ENCODE measurements at regions not wholly inside any gene's neighbourhood (a gene's known extent, or its start where the extent isn't known, plus 50 kb on each side); places are given as distances from the start of the nearest gene placed in this dataset.

GRCh38 chr10:6667679-6668270 lies 87.7 kb upstream of the PRKCQ start:
- no peak overlapping the region for H3K27ac ChIP-seq (ENCODE audit: insufficient read length, low read depth, low read length)
- H2BK12ac ChIP-seq (ENCODE audit: insufficient read length, low read depth, low read length): no peak overlapping the region
- H2BK120ac ChIP-seq (ENCODE audit: low read depth, low read length, poor library complexity, severe bottlenecking): no peak overlapping the region
- no peak overlapping the region for H3K23ac ChIP-seq (ENCODE audit: insufficient read length, low read depth, low read length)
- H3K14ac ChIP-seq (ENCODE audit: insufficient read depth, low read length): no peak overlapping the region
- no peak overlapping the region for H4K5ac ChIP-seq (ENCODE audit: insufficient read length, low read depth, low read length)
- TF ChIP-seq, protein P1, sequence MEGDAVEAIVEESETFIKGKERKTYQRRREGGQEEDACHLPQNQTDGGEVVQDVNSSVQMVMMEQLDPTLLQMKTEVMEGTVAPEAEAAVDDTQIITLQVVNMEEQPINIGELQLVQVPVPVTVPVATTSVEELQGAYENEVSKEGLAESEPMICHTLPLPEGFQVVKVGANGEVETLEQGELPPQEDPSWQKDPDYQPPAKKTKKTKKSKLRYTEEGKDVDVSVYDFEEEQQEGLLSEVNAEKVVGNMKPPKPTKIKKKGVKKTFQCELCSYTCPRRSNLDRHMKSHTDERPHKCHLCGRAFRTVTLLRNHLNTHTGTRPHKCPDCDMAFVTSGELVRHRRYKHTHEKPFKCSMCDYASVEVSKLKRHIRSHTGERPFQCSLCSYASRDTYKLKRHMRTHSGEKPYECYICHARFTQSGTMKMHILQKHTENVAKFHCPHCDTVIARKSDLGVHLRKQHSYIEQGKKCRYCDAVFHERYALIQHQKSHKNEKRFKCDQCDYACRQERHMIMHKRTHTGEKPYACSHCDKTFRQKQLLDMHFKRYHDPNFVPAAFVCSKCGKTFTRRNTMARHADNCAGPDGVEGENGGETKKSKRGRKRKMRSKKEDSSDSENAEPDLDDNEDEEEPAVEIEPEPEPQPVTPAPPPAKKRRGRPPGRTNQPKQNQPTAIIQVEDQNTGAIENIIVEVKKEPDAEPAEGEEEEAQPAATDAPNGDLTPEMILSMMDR (conservative IDR thresholded peaks at IDR 0.05): peak; percentile 84
- H3K18ac ChIP-seq (ENCODE audit: insufficient read length, low read depth, low read length): no peak overlapping the region
- no peak overlapping the region for H3K4me3 Mint-ChIP-seq
- DNase-seq: peak; percentile 38
- H3K79me2 ChIP-seq (ENCODE audit: insufficient read depth, low read length): no peaks in the 10 kb centered on the region
- H3K9ac ChIP-seq (ENCODE audit: extremely low read depth, insufficient read length, low read length): no peak overlapping the region
- no peaks in the 10 kb centered on the region for H3K9me3 ChIP-seq (ENCODE audit: control insufficient read depth, low read depth, low read length)
- no peak overlapping the region for H3K4me2 ChIP-seq (ENCODE audit: insufficient read depth, insufficient read length, low read length)
- no peak overlapping the region for H3K27ac Mint-ChIP-seq
- no peak overlapping the region for H2BK5ac ChIP-seq (ENCODE audit: insufficient read length, low read length)
- H4K8ac ChIP-seq (replicated peaks; ENCODE audit: insufficient read length, low read depth, low read length): no peak overlapping the region
- H2BK20ac ChIP-seq (ENCODE audit: low read depth, low read length, poor library complexity, severe bottlenecking): no peak overlapping the region
- H3K4me1 Mint-ChIP-seq: peaks cover 3 to 6% of the 10 kb centered on the region in 2 experiments; a peak in 2 of 4 replicates
- no peaks in the 10 kb centered on the region; the same call in 1 of the 2 replicates for H3K27me3 Mint-ChIP-seq (ENCODE audit: low read depth)
- H3K56ac ChIP-seq (ENCODE audit: insufficient read length, low read depth, low read length): no peak overlapping the region
- H4K91ac ChIP-seq (ENCODE audit: insufficient read length, low read depth, low read length): no peak overlapping the region
- WGBS (ENCODE audit: extremely low coverage, insufficient read length, low lambda C conversion rate): no CpG with 5 or more reads among the region's 10 CpGs
- H3K36me3 Mint-ChIP-seq (ENCODE audit: insufficient read depth in 1 of 3, low read depth in 3 of 3): no peaks in the 10 kb centered on the region
- H2AFZ ChIP-seq (ENCODE audit: low read length): no peak overlapping the region
- no peak overlapping the region for H2BK15ac ChIP-seq (ENCODE audit: low read depth, low read length)
- 0 out of 5 replicates have a peak, but pooled peaks cover 0 to 2% of the 10 kb centered on the region in 2 experiments for H3K9me3 Mint-ChIP-seq
- H3K4me1 ChIP-seq (ENCODE audit: insufficient read depth, low read length): no peaks in the 10 kb centered on the region
- H3K27me3 ChIP-seq (ENCODE audit: insufficient read depth, low read length): no peaks in the 10 kb centered on the region
- no peak overlapping the region for H3K4ac ChIP-seq (ENCODE audit: low read depth, low read length)
- H3K23me2 ChIP-seq (ENCODE audit: insufficient read length, low read depth, low read length, poor library complexity, severe bottlenecking): no peaks in the 10 kb centered on the region
- H3K79me1 ChIP-seq (ENCODE audit: insufficient read depth, low read depth, low read length, poor library complexity, severe bottlenecking): no peaks in the 10 kb centered on the region
- no peaks in the 10 kb centered on the region for H4K20me1 ChIP-seq (ENCODE audit: control insufficient read depth, insufficient read depth, insufficient read length)
- no peak overlapping the region for H3T11ph ChIP-seq (ENCODE audit: low read length)
- H2AK5ac ChIP-seq (ENCODE audit: insufficient read length, low read length): no peak overlapping the region

All from H9 (cell line).